ENCODE measurements at regions not wholly inside any gene's neighbourhood (a gene's known extent, or its start where the extent isn't known, plus 50 kb on each side); places are given as distances from the start of the nearest gene placed in this dataset.

- no peaks in the 10 kb centered on the region for H3K36me3 ChIP-seq (replicated peaks in 1 of 2; ENCODE audit: control insufficient read depth in 1 of 2, insufficient read depth in 2 of 2, low read length in 2 of 2)
- H2AFZ ChIP-seq (ENCODE audit: insufficient read depth, low read depth, low read length, poor library complexity, severe bottlenecking) = no peak overlapping the region
- peaks cover 23 to 27% of the 10 kb centered on the region in 2 donors for H3K4me1 ChIP-seq (ENCODE audit: control insufficient read depth in 1 of 2, insufficient read depth in 2 of 2, low read length in 2 of 2)
- H3K27ac ChIP-seq (ENCODE audit: low read depth in 1 of 2, low read length in 2 of 2) = no peak overlapping the region
- H3K27me3 ChIP-seq (ENCODE audit: control insufficient read depth in 2 of 2, insufficient read depth in 2 of 2, low read length in 2 of 2) = peaks cover 0 to 14% of the 10 kb centered on the region in 2 donors
- no peak overlapping the region for H3K4me3 ChIP-seq (replicated peaks in 1 of 3; ENCODE audit: low read depth in 2 of 3, low read length in 3 of 3)
- Mint-ChIP-seq H3K9me3 (peaks cover 0 to 10% (median 5%) of the 10 kb centered on the region in 7 donors), H3K4me1 (peaks cover 21% of the 10 kb centered on the region), H3K27ac (no peak overlapping the region), H3K27me3 (ENCODE audit: low read depth in 3 of 3) (peaks cover 13 to 32% (median 26%) of the 10 kb centered on the region in 3 donors), H3K36me3 (peaks cover 0 to 2% of the 10 kb centered on the region in 2 donors), H3K4me3 (no peak overlapping the region)
- H3K4me2 ChIP-seq (replicated peaks; ENCODE audit: extremely low read depth, low read length, poor library complexity, severe bottlenecking) = no peak overlapping the region
- TF ChIP-seq CTCF (IDR thresholded peaks at IDR 0.05) = no peak
- H3K9me3 ChIP-seq (replicated peaks in 1 of 2; ENCODE audit: control insufficient read depth in 1 of 2, insufficient read depth in 1 of 2, low read length in 2 of 2) = peaks cover 7 to 13% of the 10 kb centered on the region in 2 donors
- H4K20me1 ChIP-seq (ENCODE audit: insufficient read depth, low read length) = no peaks in the 10 kb centered on the region
- intact Hi-C loops (cut with micrococcal nuclease) = no loop called here
- H3K9ac ChIP-seq (ENCODE audit: insufficient read depth, low read length, poor library complexity, severe bottlenecking) = no peak overlapping the region
- DNase-seq = no peak
- 99% methylated on average over 12 of the region's 14 CpGs for WGBS (ENCODE audit: insufficient coverage)
- no peaks in the 10 kb centered on the region for H3K79me2 ChIP-seq (ENCODE audit: insufficient read depth, low read length)
Observed at GRCh38 chr18:79621501-79621900, 58.1 kb upstream of the CTDP1 start.

- Mint-ChIP-seq H3K9me3 (peaks cover 0 to 7% (median 5%) of the 10 kb centered on the region in 7 donors), H3K27me3 (ENCODE audit: low read depth in 3 of 3) (peaks cover 15 to 29% (median 24%) of the 10 kb centered on the region in 3 donors), H3K27ac (no peak overlapping the region), H3K4me3 (no peak overlapping the region), H3K4me1 (peaks cover 21% of the 10 kb centered on the region), H3K36me3 (peaks cover 0 to 2% of the 10 kb centered on the region in 2 donors)
- no peak for DNase-seq
- no peaks in the 10 kb centered on the region for H3K79me2 ChIP-seq (ENCODE audit: insufficient read depth, low read length)
- intact Hi-C loops (cut with micrococcal nuclease) = no loop called here
- H2AFZ ChIP-seq (ENCODE audit: insufficient read depth, low read depth, low read length, poor library complexity, severe bottlenecking) = no peak overlapping the region
- peaks cover 20 to 27% of the 10 kb centered on the region in 2 donors for H3K4me1 ChIP-seq (ENCODE audit: control insufficient read depth in 1 of 2, insufficient read depth in 2 of 2, low read length in 2 of 2)
- peaks cover 7 to 13% of the 10 kb centered on the region in 2 donors for H3K9me3 ChIP-seq (replicated peaks in 1 of 2; ENCODE audit: control insufficient read depth in 1 of 2, insufficient read depth in 1 of 2, low read length in 2 of 2)
- no peak for TF ChIP-seq CTCF (IDR thresholded peaks at IDR 0.05)
- no peaks in the 10 kb centered on the region for H4K20me1 ChIP-seq (ENCODE audit: insufficient read depth, low read length)
- no peak overlapping the region for H3K9ac ChIP-seq (ENCODE audit: insufficient read depth, low read length, poor library complexity, severe bottlenecking)
- peaks cover 0 to 10% of the 10 kb centered on the region in 2 donors for H3K27me3 ChIP-seq (ENCODE audit: control insufficient read depth in 2 of 2, insufficient read depth in 2 of 2, low read length in 2 of 2)
- WGBS (ENCODE audit: insufficient coverage) = 96% methylated on average over 3 of the region's 4 CpGs
- H3K4me3 ChIP-seq (replicated peaks in 1 of 3; ENCODE audit: low read depth in 2 of 3, low read length in 3 of 3) = no peak overlapping the region
- H3K4me2 ChIP-seq (replicated peaks; ENCODE audit: extremely low read depth, low read length, poor library complexity, severe bottlenecking) = no peak overlapping the region
- no peak overlapping the region for H3K27ac ChIP-seq (ENCODE audit: low read depth in 1 of 2, low read length in 2 of 2)
- no peaks in the 10 kb centered on the region for H3K36me3 ChIP-seq (replicated peaks in 1 of 2; ENCODE audit: control insufficient read depth in 1 of 2, insufficient read depth in 2 of 2, low read length in 2 of 2)
Observed at GRCh38 chr18:79622004-79622403, 57.6 kb upstream of the CTDP1 start.

Measured in CD14-positive monocyte (primary cell).